Liver (tissue), 3 donors: ENCODE measurements at regions not wholly inside any gene's neighbourhood (a gene's known extent, or its start where the extent isn't known, plus 50 kb on each side); places are given as distances from the start of the nearest gene placed in this dataset.

Experiments
- ATF3 ChIP-seq: IDR thresholded peaks from 2 replicates; pipeline ENCODE4 v1.6.1; 2016; ENCODE audit warnings: antibody characterized with exemption
- CTCF ChIP-seq: fragments of 150-350 bp; IDR thresholded peaks from 2 replicates; pipeline ENCODE4 v1.5.1; 2017; ENCODE audit warnings: improper control_type of control experiment, low read depth, low read length; ENCODE audit not compliant: missing input control
- FOXA1 ChIP-seq: IDR thresholded peaks from 2 replicates; pipeline ENCODE4 v1.6.1; 2016; ENCODE audit warnings: antibody characterized with exemption
- HNF4A ChIP-seq, 2 donors: conservative IDR thresholded peaks; 2 replicates each; pipeline ENCODE4 v1.6.1; 2016; ENCODE audit warnings: antibody characterized with exemption in 2 of 2, mild to moderate bottlenecking in 2 of 2
- HNF4G ChIP-seq: IDR thresholded peaks from 2 replicates; pipeline ENCODE4 v1.6.1; 2016; ENCODE audit warnings: antibody characterized with exemption
- JUND ChIP-seq, 2 donors: IDR thresholded peaks; 2 replicates each; pipeline ENCODE4 v1.6.1; 2016; ENCODE audit warnings: antibody characterized with exemption in 2 of 2
- TAF1 ChIP-seq: conservative IDR thresholded peaks from 2 replicates; pipeline ENCODE4 v1.6.1; 2016; ENCODE audit warnings: antibody characterized with exemption, mild to moderate bottlenecking
- donor health status: healthy.
- donor health status: healthy.

GRCh38 chr16:26546573-26546972 is 520.2 kb upstream of the C16orf82 start:
- TF ChIP-seq TAF1 (no peak), CTCF (no peak), ATF3 (no peak), JUND (IDR thresholded peaks at IDR 0.05) (no peak), HNF4A (conservative IDR thresholded peaks at IDR 0.05) (no peak), FOXA1 (no peak), HNF4G (no peak)
